Pancreas (tissue), 10 donors: ENCODE measurements at regions not wholly inside any gene's neighbourhood (a gene's known extent, or its start where the extent isn't known, plus 50 kb on each side); places are given as distances from the start of the nearest gene placed in this dataset.
"Not testable (repeated sequence)": the region's sequence is repeated elsewhere in the genome, so short reads cannot be mapped to it uniquely, and the experiment has no call there.

ENCODE experiments used
- ATAC-seq, 4 donors: fragments of 200-7000 bp; cut with Tn5 transposase; one replicate each; pipeline versions ENCODE4 v1.8.0 to v1.9.1; 2020; ENCODE audit warnings: mild to moderate bottlenecking in 4 of 4, moderate library complexity in 4 of 4
- DNase-seq, 6 donors: peaks; one replicate each; pipeline ENCODE4 v3.0.0-alpha.2; 2020
- FAIRE-seq: peaks from 2 replicates; lab custom pipeline; 2012; peaks lifted over from hg19 to GRCh38; lab: Jason Lieb, UNC
- H3K27ac ChIP-seq, 4 donors: fragments of 200-600 bp; sonication (generic); 1 replicate in 3 of 4; 2 replicates in 1 of 4; pipeline versions ENCODE4 v1.5.0 to v1.8.0; 2020
- H3K27me3 ChIP-seq, 4 donors: fragments of 200-600 bp; one replicate each; pipeline ENCODE4 v1.8.0; 2021
- H3K36me3 ChIP-seq, 3 donors: fragments of 200-600 bp; sonication (generic) in 1 of 3; one replicate each; pipeline versions ENCODE4 v1.5.0 to v1.8.0; 2020 to 2021
- H3K4me1 ChIP-seq, 3 donors: fragments of 200-600 bp; one replicate each; pipeline ENCODE4 v1.8.0; 2021
- H3K4me3 ChIP-seq, 4 donors: fragments of 200-600 bp; sonication (generic) in 2 of 4; one replicate each; pipeline versions ENCODE4 v1.5.0 to v1.8.0; 2020 to 2021
- H3K9me3 ChIP-seq, 4 donors: fragments of 200-600 bp; one replicate each; pipeline ENCODE4 v1.8.0; 2021
- CTCF ChIP-seq, 4 donors: fragments of 200-600 bp; sonication (generic) in 3 of 4; IDR thresholded peaks; one replicate each; pipeline versions ENCODE4 v1.5.0 to v1.8.0; 2021; ENCODE audit warnings: antibody characterized with exemption in 4 of 4
- WGBS, 2 donors: extraction: QIAGEN DNeasy Blood & Tissue Kit; methylation state at CpG; one replicate each; pipeline ENCODE4 v1.1.7; 2013; 5-methylcytosine and 5-hydroxymethylcytosine counted together
- intact Hi-C, 3 donors: fragments of 100-400 bp; cut with DNase I; formaldehyde crosslinking; loops; one replicate each; pipeline versions ENCODE4 v1.11.1 to v1.14.2; 2022
- donor health status: healthy with polysubstance abuse.
- donor health status: DM: no; HTN: no; CAD: no; lungs with moderate emphysema.
- donor health status: DM: no; HTN: no; CAD: no.
- donor health status: control.
- donor health status: control.
- donor health status: Bipolar disorder and iron deficiency.
- donor health status: DM: yes; HTN: yes; CAD: no.
- donor health status: DM: no; HTN: no; CAD: no.
- donor health status: DM: no; HTN: no; CAD: no.
- donor health status: DM: yes; HTN: yes; CAD: no.

GRCh38 chr1:228652116-228652515, 83.2 kb upstream of the RHOU start:
- intact Hi-C loops, result no loop called here
- 91 to 97% methylated on average over 1 of the region's 1 CpG for WGBS, 2 donors
- Histone ChIP-seq H3K27me3 (peaks cover 0 to 54% (median 8%) of the 10 kb centered on the region in 4 donors), H3K4me1 (peaks cover 5 to 12% (median 6%) of the 10 kb centered on the region in 3 donors), H3K36me3 (no peaks in the 10 kb centered on the region), H3K4me3 (no peak overlapping the region), H3K27ac (no peak overlapping the region), H3K9me3 (no peaks in the 10 kb centered on the region)
- ATAC-seq (no peak), FAIRE-seq (no peak), DNase-seq (no peak)
- TF ChIP-seq CTCF (IDR thresholded peaks at IDR 0.05), result no peak

GRCh38 chr1:228653057-228653456, 82.2 kb upstream of the RHOU start:
- DNase-seq, H3K4me1 ChIP-seq, intact Hi-C loops, ATAC-seq, H3K4me3 ChIP-seq, H3K36me3 ChIP-seq, FAIRE-seq, H3K27ac ChIP-seq, H3K9me3 ChIP-seq: not testable (repeated sequence)
- 82 to 91% methylated on average over 7 of the region's 7 CpGs for WGBS, 2 donors
- H3K27me3 ChIP-seq, result peaks cover 0 to 51% (median 8%) of the 10 kb centered on the region in 4 donors

- Histone ChIP-seq H3K27ac (no peak overlapping the region), H3K4me3 (no peak overlapping the region), H3K36me3 (no peaks in the 10 kb centered on the region), H3K4me1 (no peaks in the 10 kb centered on the region), H3K9me3 (no peaks in the 10 kb centered on the region), H3K27me3 (peaks cover 0 to 44% (median 7%) of the 10 kb centered on the region in 4 donors)
- no peak for ATAC-seq
- TF ChIP-seq CTCF (IDR thresholded peaks at IDR 0.05), result no peak
- no peak for DNase-seq
- FAIRE-seq, result no peak
- WGBS, 2 donors, result 66 to 88% methylated on average over 1 of the region's 1 CpG
- intact Hi-C loops, result no loop called here
Measured at GRCh38 chr1:228653748-228654147, 81.5 kb upstream of the RHOU start.

GRCh38 chr1:228655796-228656394, 79.4 kb upstream of the RHOU start:
- WGBS, 2 donors, result 42 to 49% methylated on average over 3 of the region's 3 CpGs
- ATAC-seq (no peak), FAIRE-seq (no peak), DNase-seq (no peak)
- Histone ChIP-seq H3K4me3 (no peak overlapping the region), H3K4me1 (no peaks in the 10 kb centered on the region), H3K36me3 (no peaks in the 10 kb centered on the region), H3K9me3 (no peaks in the 10 kb centered on the region), H3K27me3 (peaks cover 0 to 24% (median 1%) of the 10 kb centered on the region in 4 donors), H3K27ac (no peak overlapping the region)
- intact Hi-C loops, result no loop called here
- TF ChIP-seq CTCF (IDR thresholded peaks at IDR 0.05), result no peak

- H3K27ac ChIP-seq, H3K36me3 ChIP-seq, DNase-seq, FAIRE-seq, H3K4me1 ChIP-seq, H3K27me3 ChIP-seq, H3K9me3 ChIP-seq, H3K4me3 ChIP-seq, intact Hi-C loops, ATAC-seq: not testable (repeated sequence)
- 73 to 78% methylated on average over 4 to 5 of the region's 5 CpGs for WGBS, 2 donors
Measured at GRCh38 chr1:228662007-228662689, 73.1 kb upstream of the RHOU start.

GRCh38 chr1:228664399-228664914, 70.8 kb upstream of the RHOU start:
- Histone ChIP-seq H3K36me3 (no peaks in the 10 kb centered on the region), H3K27ac (no peak overlapping the region), H3K4me3 (no peak overlapping the region), H3K9me3 (no peaks in the 10 kb centered on the region), H3K27me3 (no peaks in the 10 kb centered on the region), H3K4me1 (no peaks in the 10 kb centered on the region)
- no peak for FAIRE-seq
- TF ChIP-seq CTCF (IDR thresholded peaks at IDR 0.05), result peak; percentile 66 to 79 (median 72)
- WGBS, 2 donors, result 33 to 37% methylated on average over 14 of the region's 14 CpGs
- peak; percentile 75 to 86 (median 83) for ATAC-seq
- intact Hi-C loops, result no loop called here
- DNase-seq, result peak; percentile 66 to 84 (median 71)
